H9 (cell line): ENCODE measurements at regions not wholly inside any gene's neighbourhood (a gene's known extent, or its start where the extent isn't known, plus 50 kb on each side); places are given as distances from the start of the nearest gene placed in this dataset.

Experiments
- DNase-seq: peaks from one replicate; pipeline ENCODE4 v3.0.0-alpha.2; 2017
- H2AFZ ChIP-seq: one replicate; pipeline ENCODE4 v1.6.1; 2013; ENCODE audit warnings: mild to moderate bottlenecking, low read length, control low read depth, moderate library complexity
- H2AK5ac ChIP-seq: 2 replicates; pipeline ENCODE4 v1.6.1; 2013; ENCODE audit warnings: low read length, control low read depth, mixed read lengths; ENCODE audit not compliant: insufficient read length
- H2BK120ac ChIP-seq: one replicate; pipeline ENCODE4 v1.6.1; 2013; ENCODE audit warnings: low read depth, mild to moderate bottlenecking, low read length, control low read depth, inconsistent platforms; ENCODE audit not compliant: poor library complexity, severe bottlenecking
- H2BK12ac ChIP-seq: 2 replicates; pipeline ENCODE4 v1.6.1; 2013; ENCODE audit warnings: low read length, control low read depth, mixed read lengths, low read depth; ENCODE audit not compliant: insufficient read length
- H2BK15ac ChIP-seq: 2 replicates; pipeline ENCODE4 v1.6.1; 2013; ENCODE audit warnings: low read depth, low read length, control low read depth
- H2BK20ac ChIP-seq: one replicate; pipeline ENCODE4 v1.6.1; 2013; ENCODE audit warnings: low read depth, mild to moderate bottlenecking, low read length, control low read depth, inconsistent platforms; ENCODE audit not compliant: poor library complexity, severe bottlenecking
- H2BK5ac ChIP-seq: 2 replicates; pipeline ENCODE4 v1.6.1; 2013; ENCODE audit warnings: low read length, control low read depth, mixed read lengths; ENCODE audit not compliant: insufficient read length
- H3K14ac ChIP-seq: 2 replicates; pipeline ENCODE4 v1.6.1; 2013; ENCODE audit warnings: low read length, control low read depth; ENCODE audit not compliant: insufficient read depth
- H3K18ac ChIP-seq: 2 replicates; pipeline ENCODE4 v1.6.1; 2013; ENCODE audit warnings: low read depth, mild to moderate bottlenecking, mixed read lengths, low read length, control low read depth; ENCODE audit not compliant: insufficient read length
- H3K23ac ChIP-seq: 2 replicates; pipeline ENCODE4 v1.6.1; 2013; ENCODE audit warnings: low read length, control low read depth, mixed read lengths, low read depth; ENCODE audit not compliant: insufficient read length
- H3K23me2 ChIP-seq: 2 replicates; pipeline ENCODE4 v1.6.1; 2013; ENCODE audit warnings: low read depth, mild to moderate bottlenecking, mixed read lengths, low read length, control low read depth; ENCODE audit not compliant: insufficient read length, poor library complexity, severe bottlenecking
- H3K27ac ChIP-seq: 2 replicates; pipeline ENCODE4 v1.5.1; 2013; ENCODE audit warnings: low read length, control low read depth, mixed read lengths, low read depth; ENCODE audit not compliant: insufficient read length
- H3K27me3 ChIP-seq: 2 replicates; pipeline ENCODE4 v1.6.1; 2013; ENCODE audit warnings: low read length, control low read depth, inconsistent platforms; ENCODE audit not compliant: insufficient read depth
- H3K4ac ChIP-seq: 2 replicates; pipeline ENCODE4 v1.6.1; 2013; ENCODE audit warnings: low read depth, mild to moderate bottlenecking, control low read depth, inconsistent platforms, low read length, moderate library complexity
- H3K4me1 ChIP-seq: 2 replicates; pipeline ENCODE4 v1.6.1; 2013; ENCODE audit warnings: low read length, control low read depth, inconsistent platforms; ENCODE audit not compliant: insufficient read depth
- H3K4me2 ChIP-seq: 2 replicates; pipeline ENCODE4 v1.6.1; 2013; ENCODE audit warnings: low read length, control low read depth, mixed read lengths; ENCODE audit not compliant: insufficient read length, insufficient read depth
- H3K56ac ChIP-seq: 2 replicates; pipeline ENCODE4 v1.6.1; 2013; ENCODE audit warnings: low read depth, mild to moderate bottlenecking, mixed read lengths, low read length, control low read depth; ENCODE audit not compliant: insufficient read length
- H3K79me1 ChIP-seq: 2 replicates; pipeline ENCODE4 v1.6.1; 2013; ENCODE audit warnings: low read depth, mild to moderate bottlenecking, moderate library complexity, low read length, control low read depth, inconsistent platforms; ENCODE audit not compliant: insufficient read depth, poor library complexity, severe bottlenecking
- H3K79me2 ChIP-seq: 2 replicates; pipeline ENCODE4 v1.6.1; 2013; ENCODE audit warnings: low read length, control low read depth, inconsistent platforms; ENCODE audit not compliant: insufficient read depth
- H3K9ac ChIP-seq: 2 replicates; pipeline ENCODE4 v1.6.1; 2013; ENCODE audit warnings: low read length, control low read depth, mixed read lengths; ENCODE audit not compliant: insufficient read length; ENCODE audit errors: extremely low read depth
- H3K9me3 ChIP-seq: one replicate; pipeline ENCODE4 v1.6.1; 2013; ENCODE audit warnings: low read depth, low read length, inconsistent platforms; ENCODE audit not compliant: control insufficient read depth
- H3T11ph ChIP-seq: one replicate; pipeline ENCODE4 v1.6.1; 2013; ENCODE audit warnings: mild to moderate bottlenecking, low read length, control low read depth, inconsistent platforms
- H4K20me1 ChIP-seq: one replicate; pipeline ENCODE4 v1.6.1; 2013; ENCODE audit not compliant: control insufficient read depth, insufficient read length, insufficient read depth
- H4K5ac ChIP-seq: 2 replicates; pipeline ENCODE4 v1.6.1; 2013; ENCODE audit warnings: low read depth, mild to moderate bottlenecking, mixed read lengths, low read length, control low read depth; ENCODE audit not compliant: insufficient read length
- H4K8ac ChIP-seq: replicated peaks from 2 replicates; pipeline ENCODE4 v1.6.1; 2013; ENCODE audit warnings: low read length, control low read depth, mixed read lengths, low read depth; ENCODE audit not compliant: insufficient read length
- H4K91ac ChIP-seq: 2 replicates; pipeline ENCODE4 v1.6.1; 2013; ENCODE audit warnings: low read depth, mild to moderate bottlenecking, moderate library complexity, mixed read lengths, low read length, control low read depth; ENCODE audit not compliant: insufficient read length
- H3K27ac Mint-ChIP-seq, 3 experiments: 2 replicates in 2 of 3; 3 replicates in 1 of 3; pipeline ENCODE4 v1.8.0; 2020 to 2021; ENCODE audit warnings: mixed read lengths in 3 of 3, mild to moderate bottlenecking in 1 of 3, moderate library complexity in 1 of 3
- H3K27me3 Mint-ChIP-seq: 2 replicates; pipeline ENCODE4 v1.8.0; 2021; ENCODE audit warnings: low read depth, mild to moderate bottlenecking, moderate library complexity, mixed read lengths
- H3K36me3 Mint-ChIP-seq, 3 experiments: 2 replicates in 2 of 3; 3 replicates in 1 of 3; pipeline ENCODE4 v1.8.0; 2020 to 2021; ENCODE audit warnings: low read depth in 3 of 3, mixed read lengths in 3 of 3; ENCODE audit not compliant: insufficient read depth in 1 of 3
- H3K4me1 Mint-ChIP-seq, 2 experiments: 2 replicates each; pipeline ENCODE4 v1.8.0; 2020; ENCODE audit warnings: mixed read lengths in 2 of 2
- H3K4me3 Mint-ChIP-seq, 2 experiments: 2 replicates in 1 of 2; 3 replicates in 1 of 2; pipeline ENCODE4 v1.8.0; 2020 to 2021; ENCODE audit warnings: mild to moderate bottlenecking in 2 of 2, mixed read lengths in 2 of 2, moderate library complexity in 1 of 2
- H3K9me3 Mint-ChIP-seq, 2 experiments: 2 replicates in 1 of 2; 3 replicates in 1 of 2; pipeline ENCODE4 v1.8.0; 2020; ENCODE audit warnings: mild to moderate bottlenecking in 2 of 2, mixed read lengths in 2 of 2, moderate library complexity in 1 of 2
- WGBS: extraction: QIAGEN DNeasy Blood & Tissue Kit; methylation state at CpG from one replicate; pipeline ENCODE4 v1.1.7; 2013; ENCODE audit warnings: missing lambda C conversion rate, low lambda C conversion rate, mixed read lengths; ENCODE audit not compliant: insufficient read length; ENCODE audit errors: extremely low coverage; 5-methylcytosine and 5-hydroxymethylcytosine counted together
- TF ChIP-seq, protein P1 (sequence below): fragments of 200-600 bp; sonication (generic); conservative IDR thresholded peaks from 3 replicates; pipeline ENCODE4 v1.8.0; 2021; ENCODE audit warnings: antibody characterized with exemption, mild to moderate bottlenecking

DNA sequence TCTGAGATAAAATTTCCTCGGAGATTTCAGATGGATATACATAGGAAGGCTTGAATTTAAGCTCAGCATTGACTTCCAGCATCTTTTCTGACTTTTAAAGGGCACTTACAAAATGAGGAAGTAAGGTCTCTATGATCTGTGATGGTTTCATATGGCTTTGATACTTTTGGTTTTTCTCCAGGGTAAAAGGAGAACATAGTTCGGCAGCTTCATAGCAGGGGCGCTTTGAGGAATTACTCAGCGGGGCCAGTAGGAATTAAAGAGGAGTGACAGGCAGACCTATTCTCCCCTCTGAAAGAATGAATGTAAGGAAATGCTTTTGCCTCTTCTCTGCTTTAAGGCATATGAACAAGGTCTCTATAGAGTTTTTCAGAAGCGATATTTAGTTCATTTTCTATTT is 80.0 kb upstream of the PCDH15 start:
- Histone ChIP-seq H3K27ac (no peak overlapping the region), H4K20me1 (no peaks in the 10 kb centered on the region), H4K8ac (no peak overlapping the region), H2BK15ac (no peak overlapping the region), H3T11ph (no peak overlapping the region), H4K5ac (no peak overlapping the region), H2BK20ac (no peak overlapping the region), H3K9ac (no peak overlapping the region), H3K27me3 (no peaks in the 10 kb centered on the region), H3K4ac (no peak overlapping the region), H3K56ac (no peak overlapping the region), H3K79me1 (no peaks in the 10 kb centered on the region), H3K23me2 (no peaks in the 10 kb centered on the region), H3K14ac (no peak overlapping the region), H3K18ac (no peak overlapping the region), H3K4me2 (no peak overlapping the region), H2BK12ac (no peak overlapping the region), H4K91ac (no peak overlapping the region), H3K9me3 (no peaks in the 10 kb centered on the region), H2BK120ac (no peak overlapping the region), H2BK5ac (no peak overlapping the region), H3K4me1 (no peaks in the 10 kb centered on the region), H3K23ac (no peak overlapping the region), H2AK5ac (no peak overlapping the region), H3K79me2 (no peaks in the 10 kb centered on the region), H2AFZ (no peak overlapping the region)
- peaks cover 0 to 3% of the 10 kb centered on the region in 2 experiments; a peak in 1 of 4 replicates for H3K4me1 Mint-ChIP-seq
- H3K36me3 Mint-ChIP-seq, result no peaks in the 10 kb centered on the region; a peak in 2 of 7 replicates
- TF ChIP-seq, protein P1, sequence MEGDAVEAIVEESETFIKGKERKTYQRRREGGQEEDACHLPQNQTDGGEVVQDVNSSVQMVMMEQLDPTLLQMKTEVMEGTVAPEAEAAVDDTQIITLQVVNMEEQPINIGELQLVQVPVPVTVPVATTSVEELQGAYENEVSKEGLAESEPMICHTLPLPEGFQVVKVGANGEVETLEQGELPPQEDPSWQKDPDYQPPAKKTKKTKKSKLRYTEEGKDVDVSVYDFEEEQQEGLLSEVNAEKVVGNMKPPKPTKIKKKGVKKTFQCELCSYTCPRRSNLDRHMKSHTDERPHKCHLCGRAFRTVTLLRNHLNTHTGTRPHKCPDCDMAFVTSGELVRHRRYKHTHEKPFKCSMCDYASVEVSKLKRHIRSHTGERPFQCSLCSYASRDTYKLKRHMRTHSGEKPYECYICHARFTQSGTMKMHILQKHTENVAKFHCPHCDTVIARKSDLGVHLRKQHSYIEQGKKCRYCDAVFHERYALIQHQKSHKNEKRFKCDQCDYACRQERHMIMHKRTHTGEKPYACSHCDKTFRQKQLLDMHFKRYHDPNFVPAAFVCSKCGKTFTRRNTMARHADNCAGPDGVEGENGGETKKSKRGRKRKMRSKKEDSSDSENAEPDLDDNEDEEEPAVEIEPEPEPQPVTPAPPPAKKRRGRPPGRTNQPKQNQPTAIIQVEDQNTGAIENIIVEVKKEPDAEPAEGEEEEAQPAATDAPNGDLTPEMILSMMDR, result no peak
- no peaks in the 10 kb centered on the region for H3K27me3 Mint-ChIP-seq
- H3K4me3 Mint-ChIP-seq, result no peak overlapping the region
- WGBS, result no CpG with 5 or more reads among the region's 5 CpGs
- H3K9me3 Mint-ChIP-seq, result peaks cover 1 to 6% of the 10 kb centered on the region in 2 experiments; a peak in 4 of 5 replicates
- no peak overlapping the region for H3K27ac Mint-ChIP-seq
- DNase-seq, result no peak
